ENCODE measurements at regions not wholly inside any gene's neighbourhood (a gene's known extent, or its start where the extent isn't known, plus 50 kb on each side); places are given as distances from the start of the nearest gene placed in this dataset.

DNA sequence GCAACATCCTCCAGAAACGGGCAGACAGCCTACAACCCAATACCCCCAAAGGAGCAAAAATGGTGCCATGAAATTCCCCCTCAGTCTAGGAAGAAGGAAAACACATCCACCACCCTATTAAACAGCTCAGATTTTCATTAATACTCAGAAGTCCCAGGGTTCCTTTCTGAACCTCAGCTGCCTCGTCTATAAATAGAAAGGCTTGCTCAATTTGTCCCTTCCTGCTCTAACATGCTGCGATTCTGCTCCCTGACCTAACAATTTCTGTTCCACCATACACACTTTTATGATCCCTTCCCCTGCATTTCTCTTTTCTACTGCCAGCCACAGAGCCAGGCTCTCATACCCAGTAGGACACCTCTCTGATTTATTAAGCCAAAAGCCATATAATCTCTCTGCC, 68.1 kb downstream of the MTERF1 start:
- TF ChIP-seq, protein P1, sequence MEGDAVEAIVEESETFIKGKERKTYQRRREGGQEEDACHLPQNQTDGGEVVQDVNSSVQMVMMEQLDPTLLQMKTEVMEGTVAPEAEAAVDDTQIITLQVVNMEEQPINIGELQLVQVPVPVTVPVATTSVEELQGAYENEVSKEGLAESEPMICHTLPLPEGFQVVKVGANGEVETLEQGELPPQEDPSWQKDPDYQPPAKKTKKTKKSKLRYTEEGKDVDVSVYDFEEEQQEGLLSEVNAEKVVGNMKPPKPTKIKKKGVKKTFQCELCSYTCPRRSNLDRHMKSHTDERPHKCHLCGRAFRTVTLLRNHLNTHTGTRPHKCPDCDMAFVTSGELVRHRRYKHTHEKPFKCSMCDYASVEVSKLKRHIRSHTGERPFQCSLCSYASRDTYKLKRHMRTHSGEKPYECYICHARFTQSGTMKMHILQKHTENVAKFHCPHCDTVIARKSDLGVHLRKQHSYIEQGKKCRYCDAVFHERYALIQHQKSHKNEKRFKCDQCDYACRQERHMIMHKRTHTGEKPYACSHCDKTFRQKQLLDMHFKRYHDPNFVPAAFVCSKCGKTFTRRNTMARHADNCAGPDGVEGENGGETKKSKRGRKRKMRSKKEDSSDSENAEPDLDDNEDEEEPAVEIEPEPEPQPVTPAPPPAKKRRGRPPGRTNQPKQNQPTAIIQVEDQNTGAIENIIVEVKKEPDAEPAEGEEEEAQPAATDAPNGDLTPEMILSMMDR (conservative IDR thresholded peaks at IDR 0.05; ENCODE audit: low read length), result no peak
- TF ChIP-seq EZH2phosphoT487 (IDR thresholded peaks at IDR 0.05; ENCODE audit: borderline replicate concordance), result no peak
